NB4 (cell line): ENCODE measurements at regions not wholly inside any gene's neighbourhood (a gene's known extent, or its start where the extent isn't known, plus 50 kb on each side); places are given as distances from the start of the nearest gene placed in this dataset.

ENCODE experiments used
- CTCF ChIP-seq: IDR thresholded peaks from one replicate; pipeline ENCODE4 v1.5.1; 2012; ENCODE audit warnings: low read depth, low read length
- MAX ChIP-seq: IDR thresholded peaks from 2 replicates; pipeline ENCODE4 v1.6.1; 2011; ENCODE audit warnings: low read depth, low read length
- MYC ChIP-seq: IDR thresholded peaks from 2 replicates; pipeline ENCODE4 v1.6.1; 2011; ENCODE audit warnings: low read depth, low read length
- POLR2A ChIP-seq: IDR thresholded peaks from 2 replicates; pipeline ENCODE4 v1.6.1; 2011; ENCODE audit warnings: mild to moderate bottlenecking; ENCODE audit not compliant: insufficient read length; ENCODE audit errors: extremely low read depth

- no peak for TF ChIP-seq MYC
- TF ChIP-seq CTCF = no peak
- no peak for TF ChIP-seq POLR2A
- no peak for TF ChIP-seq MAX
These were observed 2426.5 kb upstream of the PCDH20 start for GRCh38 chr13:63842102-63842501.
